AG09309 (cell line): ENCODE measurements at regions not wholly inside any gene's neighbourhood (a gene's known extent, or its start where the extent isn't known, plus 50 kb on each side); places are given as distances from the start of the nearest gene placed in this dataset.

Experiments used
- DNase-seq: peaks from one replicate; pipeline ENCODE4 v3.0.0-alpha.2; 2010; ENCODE audit warnings: low read depth
- H3K4me3 ChIP-seq: 2 replicates; pipeline ENCODE4 v1.5.1; 2011; ENCODE audit warnings: mild to moderate bottlenecking, low read depth, low read length, moderate library complexity; ENCODE audit not compliant: control insufficient read depth
- CTCF ChIP-seq: IDR thresholded peaks from 2 replicates; pipeline ENCODE4 v1.5.1; 2011; ENCODE audit warnings: mild to moderate bottlenecking, low read depth, low read length, inconsistent platforms; ENCODE audit not compliant: insufficient read depth, control insufficient read depth; ENCODE audit errors: missing control alignments

- H3K4me3 ChIP-seq, result no peak overlapping the region
- DNase-seq, result no peak
- no peak for TF ChIP-seq CTCF
These were observed 535.0 kb downstream of the TNS3 start for GRCh38 chr7:47046949-47047348.

GRCh38 chr7:47045207-47046051 lies 536.5 kb downstream of the TNS3 start:
- no peak for DNase-seq
- no peak for TF ChIP-seq CTCF
- H3K4me3 ChIP-seq, result no peak overlapping the region

- TF ChIP-seq CTCF, result no peak
- no peak overlapping the region for H3K4me3 ChIP-seq
- no peak for DNase-seq
These were observed 537.3 kb downstream of the TNS3 start for GRCh38 chr7:47044625-47045024.

GRCh38 chr7:47043304-47043703 lies 538.6 kb downstream of the TNS3 start:
- DNase-seq, result no peak
- no peak overlapping the region for H3K4me3 ChIP-seq
- no peak for TF ChIP-seq CTCF

GRCh38 chr7:47042669-47043068 lies 539.2 kb downstream of the TNS3 start:
- no peak for DNase-seq
- H3K4me3 ChIP-seq, result no peak overlapping the region
- no peak for TF ChIP-seq CTCF

GRCh38 chr7:47040795-47041347 lies 541.0 kb downstream of the TNS3 start:
- no peak for DNase-seq
- H3K4me3 ChIP-seq, result no peak overlapping the region
- no peak for TF ChIP-seq CTCF

GRCh38 chr7:47039904-47040303 lies 542.0 kb downstream of the TNS3 start:
- no peak for TF ChIP-seq CTCF
- DNase-seq, result peak; percentile 34
- no peak overlapping the region for H3K4me3 ChIP-seq
